ENCODE measurements at regions not wholly inside any gene's neighbourhood (a gene's known extent, or its start where the extent isn't known, plus 50 kb on each side); places are given as distances from the start of the nearest gene placed in this dataset.

DNA sequence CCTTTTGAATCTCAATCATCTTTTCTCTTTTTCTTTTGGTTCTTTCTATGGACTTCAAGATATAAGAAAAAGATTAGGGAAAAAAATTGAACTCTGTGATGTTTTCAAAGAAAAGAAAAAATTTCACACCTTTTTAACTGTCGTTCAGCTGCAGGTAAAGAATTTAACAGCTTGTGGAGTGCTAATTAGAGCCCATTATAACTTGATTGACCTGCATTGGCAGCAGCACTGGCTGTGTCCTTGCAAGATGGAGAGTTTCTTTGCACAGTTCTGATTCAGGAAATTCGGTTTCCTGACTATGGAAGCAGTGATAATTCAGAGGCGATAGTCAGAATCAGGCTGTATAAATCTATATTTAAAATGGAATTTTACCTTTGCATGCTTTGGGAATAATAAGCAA, 183.2 kb upstream of the DACH1 start:
- POLR2A ChIA-PET = no interaction called here
- no peaks in the 10 kb centered on the region for H3K36me3 Mint-ChIP-seq (ENCODE audit: low read depth)
- Histone ChIP-seq H3K36me3 (ENCODE audit: insufficient read depth, low read length) (no peaks in the 10 kb centered on the region), H3K9me3 (ENCODE audit: control insufficient read depth in 1 of 2, insufficient read depth in 1 of 2, low read length in 2 of 2) (no peaks in the 10 kb centered on the region), H3K27me3 (ENCODE audit: control insufficient read depth in 1 of 2, insufficient read depth in 2 of 2, low read length in 2 of 2) (no peaks in the 10 kb centered on the region), H3K4me3 (ENCODE audit: low read length) (no peak overlapping the region), H3K4me1 (ENCODE audit: insufficient read depth, low read length) (no peaks in the 10 kb centered on the region), H3K27ac (ENCODE audit: low read depth in 1 of 2, low read length in 2 of 2) (no peak overlapping the region)
- H3K4me3 Mint-ChIP-seq = no peak overlapping the region
- TF ChIP-seq, protein P1, sequence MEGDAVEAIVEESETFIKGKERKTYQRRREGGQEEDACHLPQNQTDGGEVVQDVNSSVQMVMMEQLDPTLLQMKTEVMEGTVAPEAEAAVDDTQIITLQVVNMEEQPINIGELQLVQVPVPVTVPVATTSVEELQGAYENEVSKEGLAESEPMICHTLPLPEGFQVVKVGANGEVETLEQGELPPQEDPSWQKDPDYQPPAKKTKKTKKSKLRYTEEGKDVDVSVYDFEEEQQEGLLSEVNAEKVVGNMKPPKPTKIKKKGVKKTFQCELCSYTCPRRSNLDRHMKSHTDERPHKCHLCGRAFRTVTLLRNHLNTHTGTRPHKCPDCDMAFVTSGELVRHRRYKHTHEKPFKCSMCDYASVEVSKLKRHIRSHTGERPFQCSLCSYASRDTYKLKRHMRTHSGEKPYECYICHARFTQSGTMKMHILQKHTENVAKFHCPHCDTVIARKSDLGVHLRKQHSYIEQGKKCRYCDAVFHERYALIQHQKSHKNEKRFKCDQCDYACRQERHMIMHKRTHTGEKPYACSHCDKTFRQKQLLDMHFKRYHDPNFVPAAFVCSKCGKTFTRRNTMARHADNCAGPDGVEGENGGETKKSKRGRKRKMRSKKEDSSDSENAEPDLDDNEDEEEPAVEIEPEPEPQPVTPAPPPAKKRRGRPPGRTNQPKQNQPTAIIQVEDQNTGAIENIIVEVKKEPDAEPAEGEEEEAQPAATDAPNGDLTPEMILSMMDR (IDR thresholded peaks at IDR 0.05) = no peak
- peaks cover 3% of the 10 kb centered on the region for H3K9me3 Mint-ChIP-seq
- ATAC-seq (ENCODE audit: poor library complexity) = no peak
- no peak for DNase-seq
- no peak overlapping the region for H3K27ac Mint-ChIP-seq
- H3K4me1 Mint-ChIP-seq (ENCODE audit: low read depth) = no peaks in the 10 kb centered on the region
- intact Hi-C loops (cut with DNase I, micrococcal nuclease) = no loop called here
- CTCF ChIA-PET = no interaction called here
- H3K27me3 Mint-ChIP-seq = no peaks in the 10 kb centered on the region

DNA sequence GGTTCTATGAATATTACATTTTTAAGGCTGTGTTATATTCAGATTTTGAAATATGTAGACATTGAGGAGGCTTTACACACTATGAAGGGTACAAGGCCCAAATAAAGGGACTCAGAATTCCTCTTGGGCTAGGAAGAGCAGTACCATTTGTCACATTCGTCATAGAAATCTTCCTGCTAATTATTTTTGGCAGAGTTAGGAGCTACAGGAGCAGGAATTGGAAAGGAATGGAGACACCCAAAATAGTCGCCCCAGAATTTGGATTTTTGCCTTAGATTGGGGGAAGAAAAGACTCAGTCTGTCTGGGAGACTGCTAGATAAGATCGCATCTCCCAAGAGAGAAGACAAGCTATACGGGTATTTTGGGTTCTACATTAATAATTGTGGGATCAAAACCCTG, 176.4 kb upstream of the DACH1 start:
- H3K27me3 ChIP-seq (ENCODE audit: control insufficient read depth in 1 of 2, insufficient read depth in 2 of 2, low read length in 2 of 2) = no peaks in the 10 kb centered on the region
- peaks cover 10% of the 10 kb centered on the region for H3K9me3 Mint-ChIP-seq
- no peak overlapping the region for H3K27ac ChIP-seq (ENCODE audit: low read depth in 1 of 2, low read length in 2 of 2)
- H3K4me3 Mint-ChIP-seq = no peak overlapping the region
- no peak overlapping the region for H3K4me3 ChIP-seq (ENCODE audit: low read length)
- no peaks in the 10 kb centered on the region for H3K4me1 Mint-ChIP-seq (ENCODE audit: low read depth)
- TF ChIP-seq, protein P1 (IDR thresholded peaks at IDR 0.05) = no peak
- POLR2A ChIA-PET = no interaction called here
- intact Hi-C loops (cut with DNase I, micrococcal nuclease) = no loop called here
- DNase-seq (no peak), ATAC-seq (ENCODE audit: poor library complexity) (no peak)
- no peaks in the 10 kb centered on the region for H3K36me3 ChIP-seq (ENCODE audit: insufficient read depth, low read length)
- no peak overlapping the region for H3K27ac Mint-ChIP-seq
- peaks cover 0 to 3% of the 10 kb centered on the region in 2 experiments for H3K9me3 ChIP-seq (ENCODE audit: control insufficient read depth in 1 of 2, insufficient read depth in 1 of 2, low read length in 2 of 2)
- H3K27me3 Mint-ChIP-seq = no peaks in the 10 kb centered on the region
- no peaks in the 10 kb centered on the region for H3K4me1 ChIP-seq (ENCODE audit: insufficient read depth, low read length)
- CTCF ChIA-PET = no interaction called here
- H3K36me3 Mint-ChIP-seq (ENCODE audit: low read depth) = no peaks in the 10 kb centered on the region

DNA sequence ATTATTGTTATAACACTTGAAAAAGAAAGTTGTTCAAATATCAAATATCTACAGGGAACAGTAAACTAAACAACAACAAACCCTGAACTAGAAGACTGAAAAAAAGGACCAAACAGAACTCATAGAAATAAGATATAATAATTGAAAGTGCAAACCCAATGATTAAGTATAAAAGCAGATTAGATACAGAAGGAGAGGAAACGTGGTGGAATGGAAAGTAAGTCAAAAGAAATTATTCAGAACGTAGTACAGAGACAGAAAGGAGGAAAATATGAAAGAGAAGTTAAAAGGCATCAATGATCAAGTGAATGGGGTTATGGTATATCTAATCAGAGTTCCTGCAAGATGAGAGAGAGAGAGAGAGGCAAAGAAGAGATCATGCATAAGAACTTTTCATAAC, 174.2 kb upstream of the DACH1 start:
- no peaks in the 10 kb centered on the region for H3K36me3 Mint-ChIP-seq (ENCODE audit: low read depth)
- peaks cover 13% of the 10 kb centered on the region for H3K9me3 Mint-ChIP-seq
- H3K4me1 Mint-ChIP-seq (ENCODE audit: low read depth) = no peaks in the 10 kb centered on the region
- H3K27me3 Mint-ChIP-seq = no peaks in the 10 kb centered on the region
- H3K4me1 ChIP-seq (ENCODE audit: insufficient read depth, low read length) = no peaks in the 10 kb centered on the region
- POLR2A ChIA-PET = no interaction called here
- intact Hi-C loops (cut with DNase I, micrococcal nuclease) = no loop called here
- TF ChIP-seq, protein P1 (IDR thresholded peaks at IDR 0.05) = no peak
- H3K9me3 ChIP-seq (ENCODE audit: control insufficient read depth in 1 of 2, insufficient read depth in 1 of 2, low read length in 2 of 2) = peaks cover 0 to 3% of the 10 kb centered on the region in 2 experiments
- no peak overlapping the region for H3K4me3 ChIP-seq (ENCODE audit: low read length)
- no peak overlapping the region for H3K27ac Mint-ChIP-seq
- DNase-seq (no peak), ATAC-seq (ENCODE audit: poor library complexity) (no peak)
- H3K36me3 ChIP-seq (ENCODE audit: insufficient read depth, low read length) = no peaks in the 10 kb centered on the region
- H3K4me3 Mint-ChIP-seq = no peak overlapping the region
- H3K27ac ChIP-seq (ENCODE audit: low read depth in 1 of 2, low read length in 2 of 2) = no peak overlapping the region
- CTCF ChIA-PET = no interaction called here
- no peaks in the 10 kb centered on the region for H3K27me3 ChIP-seq (ENCODE audit: control insufficient read depth in 1 of 2, insufficient read depth in 2 of 2, low read length in 2 of 2)
